GM21717 (cell line): ENCODE measurements at regions not wholly inside any gene's neighbourhood (a gene's known extent, or its start where the extent isn't known, plus 50 kb on each side); places are given as distances from the start of the nearest gene placed in this dataset.
"Not testable (repeated sequence)": the region's sequence is repeated elsewhere in the genome, so short reads cannot be mapped to it uniquely, and the experiment has no call there.

Source experiments
- ATAC-seq: cut with Tn5 transposase; IDR thresholded peaks from one replicate; pipeline ENCODE4 v1.9.1; 2021; ENCODE audit warnings: mild to moderate bottlenecking, moderate library complexity; ENCODE audit not compliant: unreplicated experiment

DNA sequence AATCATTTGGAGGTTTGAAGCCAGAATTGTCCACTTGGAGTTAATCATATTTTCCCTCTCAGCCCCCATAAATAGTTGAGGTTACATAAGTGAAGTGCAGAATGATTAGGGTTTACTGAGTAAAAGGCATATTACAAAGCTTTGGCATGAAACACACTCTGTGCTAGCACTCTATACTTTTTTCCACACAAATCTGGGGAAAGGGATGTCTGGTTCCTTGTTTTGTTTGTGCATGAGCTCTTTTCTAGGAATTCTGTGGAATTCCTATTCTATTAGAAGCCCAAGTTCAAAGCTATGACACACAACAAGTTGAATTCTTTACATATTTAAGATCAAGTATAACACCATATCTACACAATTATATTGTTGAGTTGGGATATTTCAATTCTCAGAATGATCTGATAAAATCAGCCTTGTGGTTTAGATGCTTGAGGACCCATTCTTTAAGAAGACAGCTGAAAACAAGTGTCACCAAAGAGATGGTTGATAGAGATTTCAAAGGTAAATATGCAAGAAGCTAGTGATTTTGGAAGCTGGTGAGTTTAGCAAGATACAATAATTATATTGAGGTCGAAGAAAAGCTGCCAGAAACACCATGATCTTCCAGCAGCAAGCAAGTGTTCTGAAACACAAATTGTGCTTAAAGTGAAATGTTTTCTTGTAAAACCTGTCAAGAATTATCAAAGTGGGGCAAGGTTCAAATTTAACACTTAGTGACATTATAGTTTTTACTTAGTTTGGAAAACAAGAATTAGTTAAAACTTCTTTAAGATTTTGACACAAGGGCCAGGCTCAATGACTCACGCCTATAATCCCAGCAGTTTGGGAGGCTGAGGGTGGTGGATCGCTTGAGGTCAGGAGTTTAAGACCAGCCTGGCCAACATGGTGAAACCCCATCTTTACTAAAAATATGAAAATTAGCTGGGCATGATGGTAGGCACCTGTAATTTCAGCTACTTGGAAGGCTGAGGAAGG, 122.6 kb downstream of the INHBA start:
- ATAC-seq: no peak

DNA sequence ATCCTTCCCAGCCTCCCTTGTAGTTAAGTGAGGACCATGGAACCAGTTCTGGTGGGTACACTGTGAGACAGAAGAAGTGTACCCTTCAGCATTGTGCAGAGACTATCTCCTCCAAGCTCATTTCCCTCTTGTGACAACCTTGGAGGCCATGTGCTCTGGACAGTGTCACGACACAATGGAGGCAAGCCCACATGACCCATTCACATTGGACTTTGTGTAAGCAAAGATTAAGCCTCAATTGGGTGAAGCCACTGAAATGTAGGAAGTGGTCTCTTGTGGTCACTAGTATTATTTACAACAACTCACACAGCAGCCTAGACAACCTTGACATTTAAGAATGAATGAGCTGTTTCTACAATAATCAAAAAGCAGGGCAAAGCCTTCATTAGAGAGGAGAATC, 124.2 kb downstream of the INHBA start:
- no peak for ATAC-seq

DNA sequence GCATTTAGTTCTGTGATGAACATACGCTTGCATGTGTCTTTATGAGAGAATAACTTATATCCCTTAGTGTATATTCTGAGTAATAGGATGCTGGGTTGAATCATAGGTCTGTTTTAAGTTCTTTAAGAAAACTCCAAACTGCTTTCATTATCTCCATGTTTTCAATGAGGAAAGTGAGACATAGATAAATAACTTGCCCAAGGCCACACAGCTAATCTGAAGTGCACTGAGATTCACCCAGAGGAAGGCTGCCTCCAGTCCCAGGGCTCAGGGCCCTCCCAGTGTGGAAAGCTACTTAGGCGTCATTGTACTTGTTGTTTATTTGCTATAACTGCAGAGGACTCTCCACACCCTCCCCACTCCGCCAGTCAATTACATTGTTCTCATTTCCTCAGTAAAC, 126.7 kb downstream of the INHBA start:
- ATAC-seq: no peak

DNA sequence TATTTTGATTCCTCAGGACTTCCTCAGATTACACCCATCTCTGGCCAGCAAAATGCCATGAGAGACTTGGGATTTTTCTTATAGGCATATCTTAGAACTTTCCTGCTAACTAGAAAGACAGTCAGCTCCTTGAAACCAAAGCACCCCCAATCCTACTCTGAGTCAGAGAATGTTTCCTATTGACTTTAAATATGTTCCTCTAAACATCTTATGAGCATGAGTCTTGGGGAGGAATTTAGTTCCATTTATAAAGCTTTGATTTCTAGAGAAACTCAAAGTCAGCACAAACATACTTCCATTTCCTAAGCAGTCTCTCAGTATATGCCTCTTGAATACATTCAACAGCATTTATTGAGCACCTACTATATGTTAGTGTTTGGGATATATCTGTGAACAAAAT, 128.5 kb downstream of the INHBA start:
- ATAC-seq: no peak

DNA sequence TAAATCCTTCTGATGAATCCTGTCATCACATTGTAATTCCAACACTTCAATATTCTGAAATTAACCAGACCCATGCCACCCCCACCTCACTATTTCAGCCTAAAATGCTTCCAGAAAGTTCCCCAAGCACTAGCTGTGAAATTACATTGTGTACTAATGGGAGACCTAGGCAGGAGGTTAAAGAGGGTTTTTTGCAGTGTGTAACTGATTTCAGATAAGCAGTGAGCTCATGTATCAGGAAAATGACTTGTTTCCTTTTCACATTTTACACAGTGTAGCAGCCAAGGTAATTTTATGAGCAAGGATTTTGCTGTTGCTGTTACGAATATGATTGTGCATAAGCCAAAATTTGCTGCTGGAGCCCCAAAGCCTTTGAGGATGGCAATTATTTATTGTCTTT, 129.0 kb downstream of the INHBA start:
- ATAC-seq: no peak

DNA sequence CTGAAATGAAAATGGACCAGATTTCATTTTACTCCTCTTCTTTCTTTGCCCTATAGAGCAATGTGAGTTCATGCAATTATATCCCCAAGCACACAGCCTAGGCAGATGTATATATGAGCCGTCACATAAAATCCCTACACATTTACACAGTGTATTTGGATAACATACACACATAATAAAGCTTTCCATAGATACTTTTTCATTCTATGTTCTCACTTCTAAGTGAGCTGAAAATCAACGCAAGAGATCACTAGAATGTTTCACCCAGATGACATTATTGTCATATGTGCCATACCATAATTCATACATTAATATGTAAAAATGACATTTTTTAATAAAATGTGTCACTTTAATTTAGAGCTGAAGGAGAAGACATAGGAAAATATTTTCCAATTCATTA, 129.4 kb downstream of the INHBA start:
- ATAC-seq: no peak

DNA sequence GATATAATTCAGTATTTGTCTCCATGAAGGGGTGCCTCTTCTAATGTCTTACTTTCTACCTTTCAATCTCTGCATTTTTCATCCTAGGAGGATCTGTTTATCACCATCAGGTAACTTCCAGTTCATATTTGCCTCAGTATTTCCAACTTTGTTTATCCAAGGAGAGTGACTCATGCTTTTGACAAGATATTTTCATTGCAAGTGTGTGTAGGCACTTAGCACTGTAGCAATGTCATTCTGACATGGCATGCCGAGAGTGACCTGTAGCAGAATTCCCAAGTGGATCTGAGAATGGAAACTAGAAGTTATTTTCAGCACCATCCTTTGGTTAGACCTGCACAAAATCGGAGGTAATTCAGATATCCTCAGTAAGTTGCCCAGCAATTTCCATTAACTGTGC, 129.9 kb downstream of the INHBA start:
- ATAC-seq: no peak

DNA sequence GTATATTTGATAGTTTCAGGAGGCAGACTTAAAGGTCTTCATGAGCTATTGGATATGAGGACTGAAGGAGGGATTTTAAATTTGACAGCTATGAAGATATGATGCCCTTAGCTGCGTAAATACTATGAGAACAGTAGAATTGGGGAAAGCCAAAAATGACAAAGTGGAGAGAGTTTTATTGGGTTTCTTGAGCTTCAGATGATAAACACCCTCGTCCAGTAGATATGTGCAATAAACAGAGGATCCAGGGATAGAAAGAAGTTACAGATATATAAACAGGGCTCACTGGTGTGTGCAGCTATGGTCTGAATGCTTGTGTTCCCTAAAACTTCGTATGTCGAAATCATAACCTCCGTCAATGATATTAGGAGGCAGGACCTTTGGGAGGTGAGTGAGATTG, 131.3 kb downstream of the INHBA start:
- ATAC-seq: no peak

DNA sequence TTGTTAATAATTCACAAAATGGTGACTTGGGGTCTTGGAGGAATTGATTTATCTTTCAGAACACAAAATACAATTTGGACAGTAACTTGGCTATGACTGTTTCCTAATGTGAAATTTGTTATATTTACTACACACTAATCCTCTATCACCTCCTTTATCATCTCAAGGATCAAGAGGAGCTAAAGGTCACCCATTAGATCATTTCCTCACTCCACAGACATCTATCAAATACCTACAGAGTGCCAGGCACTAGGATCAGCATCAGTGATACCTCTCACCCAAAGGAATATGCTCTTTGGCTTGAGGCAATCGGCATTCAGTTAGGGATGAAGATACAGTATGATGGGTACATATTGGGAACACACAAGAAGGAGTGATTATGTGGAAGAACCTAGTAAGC, 132.1 kb downstream of the INHBA start:
- no peak for ATAC-seq

DNA sequence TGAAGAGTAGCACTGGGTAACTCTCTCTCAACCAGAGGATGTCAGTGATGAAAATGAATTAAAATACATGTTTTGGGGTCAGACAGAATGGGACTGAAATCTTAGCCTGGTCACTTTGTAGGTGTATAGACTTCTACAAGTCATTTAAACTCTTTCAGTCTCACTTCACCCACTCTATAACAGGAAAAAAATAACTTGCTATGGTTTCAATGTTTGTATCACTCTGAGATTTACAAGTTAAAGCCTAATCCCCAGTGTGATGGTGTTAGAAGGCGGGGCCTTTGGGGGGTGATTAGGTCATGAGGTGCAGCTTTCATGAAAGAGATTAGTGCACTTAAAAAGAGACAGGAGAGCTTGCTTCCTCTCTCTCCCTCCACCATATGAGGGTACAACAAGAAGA, 134.8 kb downstream of the INHBA start:
- ATAC-seq: no peak

DNA sequence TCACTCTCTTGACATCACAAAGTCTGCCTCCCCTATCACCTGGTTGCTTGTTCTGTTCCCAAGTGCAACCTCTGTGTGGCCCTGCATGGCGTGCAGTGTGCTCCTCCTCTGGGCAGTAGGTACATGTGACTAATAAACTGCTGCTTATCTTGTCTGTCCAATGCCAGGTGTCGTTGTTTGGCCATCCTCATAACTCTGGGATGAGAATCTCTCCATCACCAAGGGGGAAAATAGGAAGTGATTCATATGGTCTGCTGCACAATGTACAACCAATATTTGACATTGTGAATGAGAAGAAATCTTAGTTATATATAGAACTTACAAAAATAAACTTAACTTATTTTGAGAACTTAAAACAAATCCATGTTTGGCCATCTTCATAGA, 135.2 kb downstream of the INHBA start:
- ATAC-seq: no peak

DNA sequence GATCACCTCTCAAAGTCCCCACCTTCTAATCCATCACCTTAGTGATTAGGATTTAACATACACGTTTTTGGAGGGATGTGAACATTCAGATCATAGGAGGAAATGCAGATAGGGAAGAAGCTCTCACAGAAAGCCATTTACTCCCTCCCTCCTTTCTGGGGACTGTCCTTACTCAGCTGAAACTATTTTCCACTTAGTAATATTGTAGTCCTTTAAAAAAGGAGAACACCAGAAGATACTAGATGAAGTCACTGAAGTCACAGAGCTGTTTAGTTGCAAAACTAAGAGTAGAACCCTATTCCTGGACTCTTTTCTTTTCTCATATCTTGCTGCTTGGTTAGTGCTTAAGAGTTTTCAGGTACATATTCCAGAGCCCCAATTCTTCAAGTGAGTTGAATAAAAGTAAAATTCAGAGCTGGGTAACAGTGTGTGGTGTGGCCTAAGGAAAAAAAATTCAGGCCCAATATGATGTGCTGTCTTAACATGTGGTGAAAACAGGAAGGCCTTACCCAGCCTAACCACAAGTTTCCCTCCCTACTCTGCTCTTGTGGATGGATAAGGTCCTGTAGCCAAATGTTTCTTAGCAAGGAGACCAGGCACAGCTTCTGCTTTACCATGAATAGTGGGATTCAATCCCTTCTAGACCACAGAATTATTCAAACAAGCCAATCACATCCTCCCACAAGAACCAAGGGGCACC, 135.7 kb downstream of the INHBA start:
- no peak for ATAC-seq

DNA sequence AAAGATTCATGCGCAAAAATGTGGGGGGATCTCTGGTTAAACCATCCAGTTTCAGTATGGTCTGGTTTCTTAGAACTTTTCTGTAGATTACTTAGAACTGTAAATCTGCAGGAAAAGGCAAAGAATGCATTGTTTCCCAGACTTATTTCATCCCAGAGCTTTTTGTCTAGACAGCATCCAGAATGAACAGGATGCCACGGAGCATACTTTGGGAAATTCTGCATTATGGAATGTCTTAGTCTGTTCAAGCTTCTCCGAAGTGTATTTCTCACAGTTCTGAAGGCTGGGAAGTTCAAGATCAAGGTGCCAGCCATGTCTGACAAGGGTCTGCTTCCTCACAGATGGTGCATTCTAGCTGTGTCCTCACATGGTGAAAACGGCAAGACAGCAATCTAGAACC, 136.3 kb downstream of the INHBA start:
- ATAC-seq: no peak

DNA sequence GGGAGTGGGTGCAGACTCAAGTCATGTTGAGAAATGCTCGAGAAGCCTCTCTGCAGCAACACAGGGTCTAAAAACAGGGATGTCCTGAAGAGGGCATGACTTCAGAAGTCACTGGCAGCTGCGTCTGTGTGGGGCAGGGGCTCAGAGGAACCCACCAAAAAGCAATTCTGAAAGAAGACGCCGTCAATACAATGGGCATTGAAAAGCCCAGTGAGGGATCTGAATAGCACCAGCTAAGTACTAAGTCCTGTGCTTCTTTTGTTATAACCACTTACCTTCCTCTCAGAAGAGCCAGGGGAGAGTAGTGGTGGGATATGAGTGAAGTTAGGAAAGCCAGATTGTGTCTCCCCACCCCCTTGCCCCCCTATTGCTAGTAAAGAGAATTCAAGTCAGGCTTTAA, 137.2 kb downstream of the INHBA start:
- ATAC-seq: no peak

DNA sequence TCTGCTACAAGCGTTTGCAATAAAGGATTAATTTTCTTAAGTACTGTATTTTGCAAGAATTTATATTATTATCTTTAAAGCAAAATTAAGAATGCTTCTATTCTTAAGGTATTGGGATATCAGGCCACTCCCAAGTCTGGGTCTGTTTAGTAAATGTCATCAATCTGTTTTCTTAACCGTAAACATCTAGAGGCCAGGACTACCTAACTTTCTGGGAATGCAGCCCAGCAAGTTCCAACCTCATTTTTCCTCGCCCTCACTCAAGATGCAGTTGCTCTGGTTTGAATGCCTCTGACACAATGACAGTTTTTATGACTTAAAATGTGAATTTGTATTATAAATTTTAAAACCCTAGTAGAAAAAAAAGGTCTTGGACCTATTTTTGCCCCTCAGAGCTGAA, 143.5 kb downstream of the INHBA start:
- no peak for ATAC-seq

DNA sequence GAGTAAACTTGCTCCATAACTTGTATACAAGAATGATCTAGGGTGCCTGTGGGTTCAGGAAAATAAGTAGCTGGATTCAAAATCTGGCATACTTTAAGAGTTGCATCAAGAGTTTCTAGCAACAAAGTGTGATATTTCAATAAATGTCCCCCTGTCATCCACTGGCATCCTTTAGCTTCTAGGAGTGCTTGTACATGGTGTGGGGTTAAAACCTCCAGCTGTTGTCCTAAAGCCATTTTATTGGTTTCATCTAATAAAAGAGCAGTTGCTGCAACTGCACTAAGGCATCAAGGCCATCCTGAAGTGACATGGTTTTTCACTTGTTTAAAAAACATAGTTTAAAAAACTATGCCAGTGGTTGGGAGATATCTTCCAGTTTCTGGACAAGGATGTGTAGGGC, 148.4 kb downstream of the INHBA start:
- no peak for ATAC-seq

DNA sequence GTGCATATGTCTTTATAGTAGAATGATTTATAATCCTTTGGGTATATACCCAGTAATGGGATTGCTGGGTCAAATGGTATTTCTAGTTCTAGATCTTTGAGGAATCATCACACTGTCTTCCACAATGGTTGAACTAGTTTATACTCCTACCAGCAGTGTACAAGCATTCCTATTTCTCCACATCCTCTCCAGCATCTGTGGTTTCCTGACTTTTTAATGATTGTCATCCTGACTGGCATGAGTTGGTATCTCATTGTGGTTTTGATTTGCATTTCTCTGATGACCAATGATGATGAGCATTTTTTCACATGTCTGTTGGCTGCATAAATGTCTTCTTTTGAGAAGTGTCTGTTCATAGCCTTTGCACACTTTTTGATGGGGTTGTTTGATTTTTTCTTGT, 152.8 kb downstream of the INHBA start:
- not testable (repeated sequence) for ATAC-seq

DNA sequence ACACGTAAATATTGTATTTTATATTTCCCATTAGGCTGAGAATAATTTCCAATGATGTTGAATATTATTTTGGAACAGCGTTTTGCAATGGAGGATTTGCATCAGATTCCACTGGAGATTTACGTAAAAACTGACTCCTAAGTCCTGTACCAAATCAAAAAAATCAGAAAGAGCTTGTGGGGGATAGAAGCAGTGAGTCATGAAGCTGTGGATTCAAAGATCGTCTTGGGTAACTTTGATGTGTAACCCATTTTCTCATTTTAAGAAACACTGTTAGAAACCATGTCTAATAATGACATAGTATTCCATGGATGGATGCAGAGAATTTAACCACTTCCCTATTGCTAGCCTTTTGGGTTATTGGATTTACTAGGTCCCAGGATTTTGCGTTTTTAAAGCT, 158.6 kb downstream of the INHBA start:
- no peak for ATAC-seq

DNA sequence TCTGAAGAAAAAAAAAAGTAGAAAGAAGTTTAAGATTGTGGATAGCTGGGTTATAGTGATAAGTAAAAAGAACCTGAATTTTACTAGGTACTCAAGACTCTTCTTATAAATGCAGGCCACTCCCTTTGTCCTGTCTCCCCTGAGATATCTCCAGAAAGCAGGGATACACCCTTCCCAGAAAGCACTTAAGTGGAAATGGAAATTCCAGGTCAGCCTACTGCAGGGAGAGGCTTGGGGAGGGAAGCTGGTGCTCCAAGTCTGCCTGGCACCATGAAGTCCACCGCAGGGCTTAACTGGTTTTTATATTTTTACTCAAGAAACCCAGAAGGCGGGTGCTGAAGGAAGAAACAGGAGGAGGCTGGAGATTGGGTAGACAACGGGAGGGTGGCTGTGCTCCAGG, 162.3 kb downstream of the INHBA start:
- ATAC-seq: no peak

DNA sequence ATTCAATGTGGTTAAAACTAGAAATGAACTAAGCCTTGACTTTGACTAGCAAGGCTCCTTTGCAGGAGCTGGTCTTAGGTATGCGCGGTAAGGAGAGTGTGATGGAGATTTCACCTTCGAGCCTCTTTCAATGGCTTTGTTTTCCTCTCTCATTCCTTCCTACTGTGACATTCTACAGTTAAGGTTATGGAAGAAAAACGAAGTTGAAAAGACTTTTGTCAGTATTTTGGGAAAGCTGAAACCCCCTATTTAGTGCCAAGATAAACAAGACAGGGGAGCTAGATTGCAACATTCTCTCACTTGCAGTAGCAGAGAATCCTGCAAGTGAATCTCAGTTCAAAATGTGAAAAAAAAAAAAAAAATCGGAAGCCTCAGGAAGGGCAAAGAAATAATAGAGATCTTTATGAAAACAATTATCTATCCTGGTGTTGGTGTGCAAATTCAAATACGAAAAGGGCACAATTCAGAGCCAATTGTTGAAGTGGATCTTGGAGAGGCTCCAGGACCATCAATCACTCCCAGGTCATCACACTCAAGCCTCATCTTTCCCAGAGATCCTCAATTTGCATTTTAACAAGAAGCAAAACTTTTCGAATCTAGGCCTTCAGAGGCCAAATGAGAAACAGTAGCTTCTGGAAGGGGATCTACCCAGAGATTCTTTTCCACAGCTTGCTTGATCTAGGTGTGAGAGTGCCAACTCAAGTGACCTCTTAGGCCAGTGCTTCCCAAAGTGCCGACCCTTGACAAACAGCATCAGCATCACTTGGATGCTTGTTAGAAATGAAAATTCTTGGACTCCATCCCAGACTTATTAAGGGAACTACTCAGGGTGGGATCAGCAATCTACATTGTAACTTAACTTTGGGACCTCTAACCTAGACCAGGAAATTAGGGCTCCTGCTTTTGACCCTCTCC, 163.8 kb downstream of the INHBA start:
- no peak for ATAC-seq
